ENCODE measurements at regions not wholly inside any gene's neighbourhood (a gene's known extent, or its start where the extent isn't known, plus 50 kb on each side); places are given as distances from the start of the nearest gene placed in this dataset.
"Not testable (repeated sequence)": the region's sequence is repeated elsewhere in the genome, so short reads cannot be mapped to it uniquely, and the experiment has no call there.

DNA sequence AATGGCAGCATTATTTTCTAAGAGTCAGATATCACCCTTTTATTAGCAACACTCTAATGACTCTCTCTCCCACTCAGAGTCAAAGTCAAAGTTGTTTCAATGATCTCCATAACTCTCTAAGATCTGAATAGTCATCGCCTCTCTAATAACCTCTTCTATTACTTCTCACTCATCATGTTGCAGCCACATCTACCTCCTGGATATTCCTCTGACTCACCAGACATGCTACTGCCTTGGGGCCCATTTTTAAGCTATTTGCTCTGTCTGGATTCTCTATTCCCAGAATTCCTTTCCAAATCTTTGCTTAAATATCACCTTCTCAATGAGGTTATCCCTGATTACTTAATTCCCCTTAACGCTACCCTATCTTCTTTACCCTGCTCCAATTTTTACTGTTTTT, 391.8 kb upstream of the MAGEB16 start:
- DNase-seq (ENCODE audit: low spot score), result no peak

DNA sequence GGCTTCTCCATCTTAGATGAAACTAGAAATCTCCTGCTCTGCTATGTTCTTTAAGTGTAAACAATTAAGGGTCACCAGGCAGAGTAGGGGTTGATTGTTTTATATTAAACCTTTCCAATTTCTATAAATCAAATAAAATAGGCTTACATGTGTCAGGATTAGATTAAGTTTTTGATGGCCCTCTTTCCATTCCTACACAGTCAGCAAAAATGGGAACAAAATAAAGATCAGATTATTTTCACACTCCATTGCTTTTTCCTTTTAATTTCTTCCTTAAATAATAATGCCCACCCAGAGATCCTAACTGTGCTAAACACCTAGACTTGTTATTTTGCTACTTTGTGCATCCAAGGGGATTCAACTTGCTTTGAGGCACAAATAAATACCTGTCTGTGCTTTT, 381.4 kb upstream of the MAGEB16 start:
- no peak for DNase-seq (ENCODE audit: low spot score)

DNA sequence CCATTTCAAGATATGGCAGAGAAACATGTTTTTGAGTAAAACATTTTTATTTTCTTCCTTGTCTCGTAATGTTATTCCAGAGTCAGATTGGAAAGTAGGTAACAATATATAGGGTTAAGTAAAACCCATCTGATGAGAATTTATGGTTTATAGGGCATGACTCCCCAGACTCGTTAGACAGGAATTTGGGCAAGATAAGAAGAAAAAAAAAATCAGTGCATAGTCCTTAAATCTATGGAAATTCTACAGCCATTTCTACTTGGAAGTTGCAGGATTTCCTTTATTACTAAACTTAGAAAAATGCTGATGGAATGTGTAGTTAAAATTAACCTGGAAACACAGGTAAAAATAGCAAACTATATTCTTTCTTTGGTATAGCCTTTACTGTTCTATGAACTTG, 366.1 kb upstream of the MAGEB16 start:
- no peak for DNase-seq (ENCODE audit: low spot score)

DNA sequence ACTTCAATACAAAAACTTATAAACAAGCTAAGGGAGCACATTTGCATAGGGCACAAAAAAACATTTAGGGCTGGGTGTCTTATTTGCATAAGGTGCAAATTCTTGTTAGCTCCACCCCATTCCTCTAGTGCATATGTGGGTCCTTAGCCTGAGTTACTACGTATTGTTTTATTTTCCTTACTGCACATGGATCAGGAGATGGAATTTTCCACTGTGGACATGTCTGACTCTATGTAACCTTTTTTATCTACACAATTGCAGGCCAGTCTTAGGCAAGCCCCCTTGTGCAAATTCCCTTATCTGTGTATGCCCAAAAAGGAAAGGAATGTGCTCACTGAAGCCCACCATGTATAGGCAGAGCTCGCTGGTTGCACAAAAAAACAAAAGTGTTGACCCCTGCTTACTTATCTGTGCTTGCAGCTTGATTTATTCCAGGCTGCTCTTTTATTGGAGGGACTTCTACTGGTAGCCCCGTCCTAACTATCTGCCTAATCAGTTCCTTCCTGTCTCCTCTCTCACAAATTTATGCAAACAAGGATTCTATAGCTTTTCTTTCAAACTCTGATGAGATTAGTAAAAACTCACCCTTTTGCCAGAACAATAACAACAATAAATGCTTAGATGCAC, 359.0 kb upstream of the MAGEB16 start:
- DNase-seq (ENCODE audit: low spot score), result no peak

DNA sequence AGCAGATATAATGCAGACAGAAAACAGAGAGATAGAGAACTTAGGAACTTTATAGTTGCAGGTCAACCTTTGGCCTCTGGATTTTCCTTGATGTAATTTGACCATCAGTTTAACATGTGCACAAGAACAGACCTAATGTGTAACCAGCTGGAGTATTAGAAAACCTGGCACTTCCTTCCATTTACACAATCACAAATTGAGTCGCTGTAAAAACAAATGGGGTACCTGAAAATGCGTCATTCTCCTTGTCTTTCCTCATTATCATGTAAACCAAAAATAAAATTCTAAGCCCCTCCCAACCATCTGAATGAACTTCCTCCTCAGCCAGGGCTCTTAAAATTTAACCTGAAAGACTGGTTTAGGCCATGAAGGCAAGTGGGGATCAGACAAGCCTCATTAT, 358.4 kb upstream of the MAGEB16 start:
- DNase-seq (ENCODE audit: low spot score), result no peak

DNA sequence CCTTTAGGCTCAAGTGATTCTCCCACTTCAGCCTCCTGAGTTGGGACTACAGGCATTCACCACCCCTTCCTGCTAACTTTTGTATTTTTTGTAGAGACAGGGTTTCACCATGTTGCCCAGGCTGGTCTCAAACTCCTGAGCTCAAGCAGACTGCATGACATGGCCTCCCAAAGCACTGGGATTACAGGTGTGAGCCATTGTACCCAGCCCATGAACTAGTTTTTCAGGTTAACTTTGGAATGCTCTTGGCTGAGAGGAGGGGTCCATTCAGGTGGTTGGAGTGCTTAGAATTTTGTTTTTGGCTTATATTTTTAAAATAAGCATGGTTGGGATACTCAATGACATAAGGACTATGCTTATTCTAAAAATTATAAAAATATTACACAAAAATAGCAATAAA, 355.7 kb upstream of the MAGEB16 start:
- no peak for DNase-seq (ENCODE audit: low spot score)

DNA sequence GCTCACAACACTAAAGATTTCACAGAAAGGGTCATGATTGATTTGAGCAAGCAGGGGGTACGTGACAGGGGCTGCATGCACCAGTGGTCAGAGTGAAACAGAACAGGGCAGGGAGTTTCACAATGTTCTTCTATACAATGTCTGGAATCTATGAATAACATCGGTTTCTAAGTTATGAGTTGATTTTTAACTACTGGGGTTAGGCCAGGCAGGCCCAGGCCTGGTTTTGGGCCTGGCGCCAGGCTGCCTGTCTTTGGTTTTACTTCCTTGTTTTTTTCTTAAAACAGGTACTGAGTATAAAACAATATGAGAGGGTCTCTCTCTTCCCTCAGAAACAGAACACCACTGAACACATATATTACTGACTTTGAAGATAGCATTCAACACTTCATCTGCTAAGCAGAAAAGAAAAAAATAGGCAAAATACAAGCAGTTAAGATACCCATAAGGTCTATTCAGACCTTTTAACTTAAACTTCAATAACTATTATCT, 355.0 kb upstream of the MAGEB16 start:
- not testable (repeated sequence) for DNase-seq (ENCODE audit: low spot score)

DNA sequence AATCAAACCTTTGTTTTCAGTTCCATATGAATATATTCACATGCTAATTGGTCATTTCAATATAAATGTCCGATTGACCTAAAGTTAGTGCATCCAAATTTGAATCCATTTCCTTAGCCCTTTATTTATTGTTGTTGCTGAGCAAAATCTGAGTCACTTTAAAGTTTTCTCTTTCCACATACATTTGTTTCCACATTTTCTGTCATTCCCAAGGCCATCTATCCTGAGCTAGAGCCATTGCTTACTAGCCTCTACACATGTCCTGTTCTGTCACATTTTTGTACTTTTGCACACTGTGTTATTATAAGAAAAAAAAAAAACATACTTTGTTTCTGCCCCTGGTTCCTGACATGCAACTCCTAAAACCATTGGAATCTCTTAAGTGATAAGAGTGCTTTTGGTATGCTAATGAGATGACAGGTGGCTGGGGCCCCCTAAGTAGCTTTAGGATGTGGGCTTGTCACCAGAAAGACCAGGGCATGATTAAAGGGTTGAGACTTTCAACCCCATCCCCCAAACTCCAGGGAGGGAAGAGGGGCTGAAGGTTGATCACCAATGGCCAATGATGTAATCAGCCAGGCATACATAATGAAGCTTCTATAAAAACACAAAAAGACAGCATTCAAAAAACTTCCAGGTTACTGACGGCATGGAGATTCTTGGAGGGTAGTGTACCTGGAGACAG, 353.3 kb upstream of the MAGEB16 start:
- DNase-seq (ENCODE audit: low spot score), result no peak

DNA sequence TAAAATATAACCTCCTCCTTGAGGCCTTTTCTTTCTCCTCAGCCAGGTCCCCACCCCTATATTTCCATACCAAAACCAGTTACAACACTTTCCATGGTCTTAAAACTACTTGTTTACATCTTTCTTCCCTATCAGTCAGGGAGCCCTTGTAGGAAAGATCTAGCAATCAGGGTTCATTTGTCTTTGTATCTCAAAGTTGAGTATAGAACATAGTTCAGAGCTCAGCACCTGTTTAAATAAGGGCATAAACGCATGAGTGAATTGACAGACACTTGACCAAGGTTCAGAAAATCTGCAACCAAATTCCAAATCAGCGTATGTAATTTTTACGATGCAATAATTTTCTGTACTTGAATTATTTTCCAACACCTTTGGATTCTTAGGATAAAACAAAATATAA, 352.2 kb upstream of the MAGEB16 start:
- DNase-seq (ENCODE audit: low spot score), result no peak

DNA sequence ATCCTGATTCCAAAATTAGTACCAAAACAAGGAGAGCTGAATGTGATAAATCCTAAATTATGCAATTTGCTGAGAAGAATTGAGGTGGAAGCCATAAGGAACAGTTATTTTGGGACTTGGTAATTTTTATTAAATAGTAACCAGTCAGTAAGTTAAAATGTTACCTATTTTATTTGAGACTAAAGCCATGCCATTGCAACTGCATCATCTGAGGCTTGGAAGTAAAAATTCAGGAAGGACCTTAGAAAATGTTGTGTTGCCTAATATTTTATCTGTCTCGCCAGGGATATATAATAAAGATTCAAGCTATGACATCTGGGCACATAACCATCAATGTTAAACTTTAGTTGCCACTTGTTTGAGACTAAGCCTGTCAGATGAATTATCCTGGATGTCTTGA, 341.3 kb upstream of the MAGEB16 start:
- no peak for DNase-seq (ENCODE audit: low spot score)

DNA sequence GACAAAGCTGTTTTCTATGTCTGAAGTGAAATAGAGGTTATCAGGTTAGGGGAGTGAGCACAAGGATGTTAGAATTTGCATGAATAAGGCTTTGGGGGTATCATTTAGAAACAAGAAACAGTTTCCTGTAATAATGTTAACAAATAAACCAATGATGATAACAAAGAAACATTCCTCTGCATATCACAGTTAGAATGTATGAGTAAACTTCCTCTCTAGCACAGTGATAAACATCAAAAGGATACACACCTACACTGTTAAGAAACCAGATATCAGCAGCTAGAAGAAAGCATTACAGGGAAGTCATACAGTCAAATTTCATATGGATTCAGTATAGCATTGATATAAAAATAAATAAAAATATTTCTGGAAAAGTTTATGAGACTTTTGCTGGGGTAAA, 340.0 kb upstream of the MAGEB16 start:
- no peak for DNase-seq (ENCODE audit: low spot score)

DNA sequence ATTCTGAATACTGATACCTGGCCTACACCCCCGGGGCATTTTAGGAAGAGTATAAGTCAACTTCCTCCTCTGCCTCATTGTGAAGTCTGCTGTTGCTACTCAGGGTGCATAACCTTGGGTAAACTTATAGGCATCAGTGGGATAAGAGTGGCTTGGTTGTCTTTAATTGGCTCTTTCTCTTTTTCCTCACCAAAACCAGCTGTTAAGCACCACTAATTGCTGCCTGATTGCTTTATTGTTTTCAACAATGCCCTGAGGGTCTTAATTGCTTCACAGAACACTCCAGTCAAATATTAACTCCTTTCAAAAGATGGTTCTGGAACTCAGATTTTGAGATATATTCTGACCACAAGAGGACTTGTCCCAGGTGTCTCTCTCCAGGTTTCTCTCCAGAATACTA, 337.0 kb upstream of the MAGEB16 start:
- DNase-seq (ENCODE audit: low spot score), result no peak

DNA sequence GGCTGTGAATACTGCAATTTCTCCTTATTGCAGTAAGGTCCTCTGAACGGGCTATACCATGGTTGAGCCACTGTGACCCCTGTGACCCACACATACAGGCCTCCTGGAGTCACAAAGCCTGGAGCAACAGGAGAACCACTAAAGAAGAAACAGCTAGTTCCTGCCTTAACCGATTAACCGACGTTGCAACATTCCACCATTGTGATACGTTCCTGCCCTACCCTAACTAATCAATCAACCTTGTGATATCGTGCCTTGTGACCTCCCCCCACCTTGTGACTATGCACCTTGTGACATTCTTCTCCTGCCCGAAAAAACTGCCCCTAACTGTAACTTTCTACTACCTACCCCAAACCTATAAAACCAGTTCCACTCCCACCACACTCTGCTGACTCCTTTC, 301.5 kb upstream of the MAGEB16 start:
- not testable (repeated sequence) for DNase-seq (ENCODE audit: low spot score)

DNA sequence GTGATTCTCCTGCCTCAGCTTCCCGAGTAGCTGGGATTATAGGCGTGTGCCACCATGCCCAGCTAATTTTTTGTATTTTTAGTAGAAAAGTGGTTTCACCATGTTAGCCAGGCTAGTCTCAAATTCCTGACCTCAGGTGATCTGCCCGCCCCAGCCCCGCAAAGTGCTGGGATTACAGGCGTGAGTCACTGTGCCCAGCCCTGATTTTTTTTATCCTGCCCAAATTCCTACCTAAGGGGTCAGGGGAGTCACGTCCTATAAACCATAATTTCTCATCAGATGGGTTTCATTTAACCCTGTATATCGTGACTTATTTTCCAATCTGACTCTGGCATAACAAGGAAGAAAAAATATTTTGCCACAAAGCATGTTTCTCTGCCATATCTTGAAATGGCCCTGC, 300.7 kb upstream of the MAGEB16 start:
- not testable (repeated sequence) for DNase-seq (ENCODE audit: low spot score)

DNA sequence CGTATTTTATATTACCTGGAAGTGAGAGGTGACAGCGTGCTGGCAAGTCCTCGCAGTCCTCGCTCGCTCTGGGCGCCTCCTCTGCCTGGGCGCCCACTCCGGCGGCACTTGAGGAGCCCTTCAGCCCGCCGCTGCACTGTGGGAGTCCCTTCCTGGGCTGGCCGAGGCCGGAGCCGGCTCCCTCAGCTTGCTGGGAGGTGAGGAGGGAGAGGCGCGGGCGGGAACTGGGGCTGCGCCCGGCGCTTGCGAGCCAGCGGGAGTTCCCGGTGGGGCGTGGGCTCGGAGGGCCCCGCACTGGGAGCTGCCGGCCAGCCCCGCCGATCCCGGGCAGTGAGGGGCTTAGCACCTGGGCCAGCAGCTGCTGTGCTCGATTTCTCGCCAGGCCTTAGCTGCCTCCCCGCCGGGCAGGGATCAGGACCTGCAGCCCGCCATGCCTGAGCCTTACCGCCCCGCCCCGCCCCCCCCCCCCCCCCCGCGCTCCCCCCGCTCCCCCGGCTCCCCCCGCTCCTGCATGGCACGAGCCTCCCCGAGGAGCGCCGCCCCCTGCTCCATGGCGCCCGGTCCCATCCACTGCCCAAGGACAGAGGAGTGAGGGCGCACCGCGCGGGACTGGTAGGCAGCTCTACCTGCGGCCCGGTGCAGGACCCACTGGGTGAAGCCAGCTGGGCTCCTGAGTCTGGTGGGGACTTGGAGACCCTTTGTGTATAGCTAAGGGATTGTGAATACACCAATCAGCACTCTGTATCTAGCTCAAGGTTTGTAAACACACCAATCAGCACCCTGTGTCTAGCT, 298.9 kb upstream of the MAGEB16 start:
- DNase-seq (ENCODE audit: low spot score), result no peak

DNA sequence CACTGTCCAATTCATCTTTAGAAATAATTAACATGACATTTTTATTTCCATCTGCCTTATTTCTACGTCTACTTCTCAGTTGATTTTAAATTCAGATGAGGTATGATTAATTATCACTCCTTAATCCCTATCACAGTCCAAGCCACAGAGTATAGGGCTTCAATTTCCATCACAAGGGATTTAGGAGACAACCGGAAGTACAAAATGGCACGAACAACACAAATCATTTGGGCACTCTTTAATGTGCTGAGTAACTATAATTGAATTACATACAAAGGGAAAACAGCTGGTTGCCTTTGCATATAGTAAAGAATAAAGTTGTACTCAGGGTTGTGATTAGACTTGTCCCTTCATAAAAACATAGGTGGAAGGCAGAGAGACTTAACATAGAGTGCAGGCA, 290.4 kb upstream of the MAGEB16 start:
- DNase-seq (ENCODE audit: low spot score), result no peak

DNA sequence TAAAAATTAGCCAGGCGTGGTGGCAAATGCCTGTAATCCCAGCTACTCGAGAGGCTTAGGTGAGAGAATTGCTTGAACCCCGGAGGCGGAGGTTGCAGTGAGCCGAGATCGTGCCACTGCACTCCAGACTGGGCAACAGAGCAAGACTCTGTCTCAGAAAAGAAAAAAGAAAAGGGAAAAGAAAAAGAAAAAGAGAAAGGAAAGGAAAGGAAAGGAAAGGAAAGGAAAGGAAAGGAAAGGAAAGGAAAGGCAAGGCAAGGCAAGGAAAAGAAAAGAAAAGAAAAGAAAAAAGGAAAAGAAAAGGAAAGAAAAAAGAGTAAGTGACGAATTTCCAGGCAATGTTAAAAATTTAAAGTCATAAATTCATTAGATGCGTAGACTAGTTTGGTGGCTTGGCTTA, 250.1 kb upstream of the MAGEB16 start:
- not testable (repeated sequence) for DNase-seq (ENCODE audit: low spot score)

DNA sequence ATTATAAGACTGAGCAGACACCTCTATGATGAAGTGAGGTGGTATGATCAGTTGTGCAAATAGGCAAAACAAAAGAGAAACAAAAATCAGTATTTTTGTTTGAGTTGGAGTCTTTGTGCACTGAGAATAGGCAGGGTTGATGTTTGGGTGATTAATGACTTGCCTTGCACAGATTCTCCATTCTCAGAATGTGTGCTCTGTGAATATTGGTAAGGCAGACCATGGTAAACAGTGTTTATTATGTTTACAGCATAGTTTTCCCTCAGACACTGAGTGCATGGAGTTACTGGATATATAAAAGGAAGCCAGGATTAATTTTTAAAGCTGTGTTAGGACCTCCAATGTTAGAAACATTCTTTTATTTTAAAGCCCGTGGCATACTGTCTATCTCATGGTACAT, 240.2 kb upstream of the MAGEB16 start:
- no peak for DNase-seq (ENCODE audit: low spot score)

DNA sequence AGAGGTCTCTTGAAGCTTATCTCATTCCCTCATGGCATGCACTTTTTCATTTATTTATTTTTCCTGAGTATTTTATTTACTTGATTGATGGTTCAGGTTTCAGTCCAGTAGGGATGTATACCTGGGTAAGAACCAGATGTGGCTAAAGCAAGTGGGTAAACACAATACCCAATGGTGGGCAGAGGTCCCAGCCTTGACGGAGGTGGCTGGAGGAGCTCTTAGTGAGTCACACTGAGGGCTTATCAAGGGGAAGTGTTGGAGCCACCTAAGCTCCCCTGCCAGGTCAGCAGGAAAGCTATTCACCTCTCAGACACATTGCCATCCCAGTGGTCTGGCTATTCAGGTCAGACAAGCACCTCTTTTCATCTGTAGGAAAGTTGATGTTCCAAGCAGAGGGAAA, 236.2 kb upstream of the MAGEB16 start:
- DNase-seq (ENCODE audit: low spot score), result no peak

DNA sequence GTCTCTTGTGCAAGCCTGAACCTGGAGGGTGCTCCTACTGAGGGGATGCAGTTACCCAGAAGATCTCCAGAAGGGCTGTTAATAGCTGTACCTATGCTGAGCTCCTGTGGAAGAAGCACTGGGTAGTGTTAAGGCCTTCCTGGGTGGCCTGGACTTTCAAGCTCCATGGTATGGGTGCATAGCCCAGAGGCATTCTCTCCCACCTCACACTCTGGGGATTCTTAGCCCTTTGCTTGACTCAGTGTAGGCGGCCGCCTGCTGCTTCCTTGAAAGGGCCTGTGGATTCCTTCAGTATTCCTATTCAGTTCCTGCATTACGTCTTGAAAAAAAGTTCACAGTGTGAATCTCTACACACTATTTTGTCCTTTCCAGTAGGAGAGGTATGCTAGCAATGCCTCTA, 235.7 kb upstream of the MAGEB16 start:
- DNase-seq (ENCODE audit: low spot score), result no peak

DNA sequence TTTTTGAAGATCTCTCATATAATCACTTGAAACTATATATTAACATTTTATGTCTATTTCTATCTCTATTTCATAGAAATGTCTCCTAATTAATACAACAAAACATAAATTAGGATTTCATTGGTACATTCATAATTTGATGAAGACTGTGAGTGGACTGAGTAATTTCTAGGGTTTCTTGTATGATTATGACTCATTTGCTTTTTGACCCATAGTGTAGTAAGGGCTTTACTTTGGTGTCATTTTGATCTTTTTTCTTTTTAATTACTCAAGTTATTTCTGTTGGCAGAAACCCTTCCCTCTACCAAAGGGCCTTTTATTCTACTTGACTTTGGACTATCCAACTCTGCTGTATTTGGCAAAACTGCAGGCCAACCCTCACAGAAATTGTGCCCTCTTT, 207.9 kb upstream of the MAGEB16 start:
- DNase-seq (ENCODE audit: low spot score), result no peak

DNA sequence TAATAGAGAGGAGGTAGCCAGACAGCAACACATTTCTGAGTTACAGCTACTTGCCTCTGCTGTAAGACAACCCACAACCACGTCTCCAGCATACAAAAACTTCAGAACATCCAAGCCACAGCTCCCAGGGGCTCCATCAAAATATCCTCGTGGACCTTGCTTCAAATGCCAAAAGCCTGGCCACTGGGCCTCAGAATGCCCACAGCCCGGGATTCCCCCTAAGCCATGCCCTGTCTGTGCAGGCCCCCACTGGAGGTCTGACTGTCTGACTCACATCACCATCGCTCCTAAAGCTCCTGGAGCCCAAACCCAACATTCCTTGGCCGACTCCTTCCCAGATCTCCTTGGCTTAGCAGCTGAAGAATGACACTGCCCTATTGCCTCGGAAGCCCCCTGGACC, 186.6 kb upstream of the MAGEB16 start:
- DNase-seq (ENCODE audit: low spot score), result not testable (repeated sequence)

DNA sequence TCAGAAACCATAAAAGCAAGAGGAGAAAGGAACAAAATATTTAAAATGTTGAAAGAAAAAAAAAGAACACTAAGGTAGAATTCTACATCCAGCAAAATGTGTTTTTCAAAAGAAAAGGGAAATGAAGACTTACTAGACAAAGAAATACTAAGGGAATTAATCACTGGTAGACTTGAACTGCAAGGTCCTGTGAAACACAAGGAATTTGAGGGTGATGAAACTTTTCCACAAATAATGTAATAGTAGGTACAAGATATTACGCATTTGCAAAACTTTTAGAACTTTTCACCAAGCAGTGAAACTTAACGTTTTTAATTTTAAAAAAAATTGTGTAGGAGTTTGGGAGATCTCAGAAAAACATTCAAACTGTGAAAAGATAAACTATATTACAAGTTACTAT, 180.3 kb upstream of the MAGEB16 start:
- no peak for DNase-seq (ENCODE audit: low spot score)

All from HuH-7 (cell line).